Esophagus squamous epithelium (tissue), 5 donors: ENCODE measurements at regions not wholly inside any gene's neighbourhood (a gene's known extent, or its start where the extent isn't known, plus 50 kb on each side); places are given as distances from the start of the nearest gene placed in this dataset.

Source experiments
- DNase-seq: peaks from one replicate; lab custom pipeline; 2025; lab: John Stamatoyannopoulos, UW
- H3K27ac ChIP-seq, 4 donors: fragments of 200-600 bp; sonication (generic); one replicate each; pipeline ENCODE4 v1.5.1; 2016 to 2019; ENCODE audit warnings: mild to moderate bottlenecking in 1 of 4
- H3K27me3 ChIP-seq, 4 donors: fragments of 200-600 bp; sonication (generic); 1 replicate in 3 of 4; 2 replicates in 1 of 4; pipeline versions ENCODE4 v1.5.1 to v1.6.0; 2017 to 2021; ENCODE audit warnings: antibody characterized with exemption in 1 of 4
- H3K36me3 ChIP-seq, 3 donors: fragments of 200-600 bp; sonication (generic); one replicate each; pipeline ENCODE4 v1.5.1; 2016 to 2019
- H3K4me1 ChIP-seq, 3 donors: fragments of 200-600 bp; sonication (generic); one replicate each; pipeline ENCODE4 v1.5.1; 2017 to 2019
- H3K4me3 ChIP-seq, 4 donors: fragments of 200-600 bp; sonication (generic); 1 replicate in 3 of 4; 2 replicates in 1 of 4; pipeline ENCODE4 v1.5.1; 2016 to 2019; ENCODE audit warnings: mild to moderate bottlenecking in 2 of 4, moderate library complexity in 1 of 4
- H3K9me3 ChIP-seq, 3 donors: fragments of 200-600 bp; sonication (generic); one replicate each; pipeline ENCODE4 v1.5.1; 2016 to 2019
- CTCF ChIP-seq, 6 experiments: fragments of 450-650 bp in 4 of 6; fragments of 200-600 bp in 2 of 6; sonication (generic) in 2 of 6; IDR thresholded peaks; one replicate each; pipeline ENCODE4 v1.5.1; 2016 to 2019; ENCODE audit warnings: antibody characterized with exemption in 6 of 6, mild to moderate bottlenecking in 4 of 6, moderate library complexity in 4 of 6
- POLR2A ChIP-seq, 4 donors: fragments of 450-650 bp; IDR thresholded peaks; one replicate each; pipeline ENCODE4 v1.6.1; 2017; ENCODE audit warnings: antibody characterized with exemption in 4 of 4, mild to moderate bottlenecking in 4 of 4, moderate library complexity in 3 of 4
- WGBS, 2 donors: methylation state at CpG; one replicate each; pipeline ENCODE4 v1.1.5; 2018; 5-methylcytosine and 5-hydroxymethylcytosine counted together
- intact Hi-C: fragments of 100-400 bp; cut with DNase I; formaldehyde crosslinking; loops from one replicate; pipeline ENCODE4 v1.15.0; 2022
- donor health status: DM: yes; HTN: yes; CAD: no.

GRCh38 chr10:27618036-27618615, 114.0 kb downstream of the RAB18 start:
- H3K4me3 ChIP-seq: no peak overlapping the region
- TF ChIP-seq POLR2A (IDR thresholded peaks at IDR 0.05) (no peak), CTCF (IDR thresholded peaks at IDR 0.05) (no peak)
- no peaks in the 10 kb centered on the region for H3K36me3 ChIP-seq
- WGBS, 2 donors: 82 to 85% methylated on average over 5 to 6 of the region's 6 CpGs
- intact Hi-C loops: no loop called here
- H3K27ac ChIP-seq: no peak overlapping the region
- H3K4me1 ChIP-seq: peaks cover 0 to 27% (median 12%) of the 10 kb centered on the region in 3 donors
- DNase-seq: no peak
- H3K9me3 ChIP-seq: no peaks in the 10 kb centered on the region
- H3K27me3 ChIP-seq: no peaks in the 10 kb centered on the region

- Histone ChIP-seq H3K27ac (no peak overlapping the region), H3K4me3 (no peak overlapping the region), H3K27me3 (no peaks in the 10 kb centered on the region), H3K9me3 (no peaks in the 10 kb centered on the region), H3K4me1 (peaks cover 0 to 27% (median 12%) of the 10 kb centered on the region in 3 donors), H3K36me3 (no peaks in the 10 kb centered on the region)
- no peak for DNase-seq
- WGBS, 2 donors: 81 to 93% methylated on average over 10 of the region's 10 CpGs
- intact Hi-C loops: no loop called here
- TF ChIP-seq POLR2A (IDR thresholded peaks at IDR 0.05): no peak
- TF ChIP-seq CTCF (IDR thresholded peaks at IDR 0.05): no peak
Measured at GRCh38 chr10:27618906-27619305, 114.8 kb downstream of the RAB18 start.

- Histone ChIP-seq H3K27ac (no peak overlapping the region), H3K4me3 (no peak overlapping the region), H3K4me1 (peaks cover 0 to 27% (median 12%) of the 10 kb centered on the region in 3 donors), H3K27me3 (no peaks in the 10 kb centered on the region), H3K36me3 (no peaks in the 10 kb centered on the region), H3K9me3 (no peaks in the 10 kb centered on the region)
- no peak for DNase-seq
- WGBS, 2 donors: 73 to 94% methylated on average over 3 to 4 of the region's 4 CpGs
- intact Hi-C loops: no loop called here
- no peak for TF ChIP-seq POLR2A (IDR thresholded peaks at IDR 0.05)
- TF ChIP-seq CTCF (IDR thresholded peaks at IDR 0.05): no peak
Measured at GRCh38 chr10:27619329-27619728, 115.2 kb downstream of the RAB18 start.

- no peak for TF ChIP-seq CTCF (IDR thresholded peaks at IDR 0.05)
- no peak for TF ChIP-seq POLR2A (IDR thresholded peaks at IDR 0.05)
- WGBS, 2 donors: 27 to 32% methylated on average over 10 of the region's 10 CpGs
- no peaks in the 10 kb centered on the region for H3K27me3 ChIP-seq
- peaks cover 0 to 27% (median 12%) of the 10 kb centered on the region in 3 donors for H3K4me1 ChIP-seq
- no peak for DNase-seq
- H3K27ac ChIP-seq: peak overlapping the region; percentile 44 to 77 (median 71)
- intact Hi-C loops: no loop called here
- no peaks in the 10 kb centered on the region for H3K36me3 ChIP-seq
- peak overlapping the region in 1 of 4 donors; percentile 27 for H3K4me3 ChIP-seq
- H3K9me3 ChIP-seq: no peaks in the 10 kb centered on the region
Measured at GRCh38 chr10:27620430-27621397, 116.6 kb downstream of the RAB18 start.

GRCh38 chr10:27621461-27621860, 117.4 kb downstream of the RAB18 start:
- Histone ChIP-seq H3K4me1 (peaks cover 0 to 27% (median 12%) of the 10 kb centered on the region in 3 donors), H3K27me3 (no peaks in the 10 kb centered on the region), H3K36me3 (no peaks in the 10 kb centered on the region), H3K4me3 (no peak overlapping the region), H3K9me3 (no peaks in the 10 kb centered on the region), H3K27ac (peak overlapping the region; percentile 44 to 77 (median 71))
- intact Hi-C loops: no loop called here
- TF ChIP-seq CTCF (IDR thresholded peaks at IDR 0.05) (no peak), POLR2A (IDR thresholded peaks at IDR 0.05) (no peak)
- 49 to 53% methylated on average over 4 of the region's 4 CpGs for WGBS, 2 donors
- DNase-seq: no peak
